ENCODE measurements at regions not wholly inside any gene's neighbourhood (a gene's known extent, or its start where the extent isn't known, plus 50 kb on each side); places are given as distances from the start of the nearest gene placed in this dataset.

- no peak for TF ChIP-seq CTCF (IDR thresholded peaks at IDR 0.05)
- no peak for TF ChIP-seq POLR2A (IDR thresholded peaks at IDR 0.05)
Measured at GRCh38 chr12:63396135-63396534, 245.1 kb upstream of the AVPR1A start.
